ENCODE measurements at regions not wholly inside any gene's neighbourhood (a gene's known extent, or its start where the extent isn't known, plus 50 kb on each side); places are given as distances from the start of the nearest gene placed in this dataset.

GRCh38 chr1:25120281-25120680, 112.0 kb downstream of the SYF2 start:
- TF ChIP-seq CTCF (IDR thresholded peaks at IDR 0.05), result no peak
- TF ChIP-seq USF2 (IDR thresholded peaks at IDR 0.05), result no peak
- TF ChIP-seq CHD2 (IDR thresholded peaks at IDR 0.05; ENCODE audit: low read length, partially characterized antibody), result no peak
- TF ChIP-seq EP300 (IDR thresholded peaks at IDR 0.05), result no peak
- TF ChIP-seq RAD21 (conservative IDR thresholded peaks at IDR 0.05 in 1 of 2, IDR thresholded peaks at IDR 0.05 in 1 of 2), result no peak
- TF ChIP-seq RCOR1 (IDR thresholded peaks at IDR 0.05; ENCODE audit: low read depth, low read length), result no peak
- no peak for TF ChIP-seq HOXB5 (CRISPR knock-in tag; IDR thresholded peaks at IDR 0.05)
- no peak for TF ChIP-seq POLR2A (IDR thresholded peaks at IDR 0.05; ENCODE audit: low read length)
- no peak for TF ChIP-seq REST (IDR thresholded peaks at IDR 0.05)
- no peak for TF ChIP-seq MYC (IDR thresholded peaks at IDR 0.05; ENCODE audit: borderline replicate concordance, low read length)

Measured in A549 (cell line).